ENCODE measurements at regions not wholly inside any gene's neighbourhood (a gene's known extent, or its start where the extent isn't known, plus 50 kb on each side); places are given as distances from the start of the nearest gene placed in this dataset.
A peak's percentile ranks its signal among the peaks of the same experiment; 100 is the strongest.
"Not testable (repeated sequence)": the region's sequence is repeated elsewhere in the genome, so short reads cannot be mapped to it uniquely, and the experiment has no call there.

GRCh38 chr7:85914437-85914836 lies 727.6 kb upstream of the SEMA3D start:
- Histone ChIP-seq H3K9ac (ENCODE audit: low read length) (no peak overlapping the region), H3K36me3 (ENCODE audit: control insufficient read depth, insufficient read depth, low read length) (no peaks in the 10 kb centered on the region), H3K27ac (ENCODE audit: low read depth, low read length) (no peak overlapping the region), H2AK5ac (ENCODE audit: low read length) (no peak overlapping the region), H3K56ac (ENCODE audit: low read length) (no peak overlapping the region), H3K23ac (ENCODE audit: low read length) (no peak overlapping the region), H2BK15ac (replicated peaks; ENCODE audit: low read depth) (no peak overlapping the region), H3K4me3 (ENCODE audit: low read length) (no peak overlapping the region), H3K79me1 (ENCODE audit: low read length) (no peaks in the 10 kb centered on the region), H4K8ac (ENCODE audit: low read depth, low read length) (no peak overlapping the region), H3K18ac (ENCODE audit: low read length) (no peak overlapping the region), H2BK5ac (ENCODE audit: low read length) (no peak overlapping the region), H3K4me1 (ENCODE audit: control insufficient read depth, low read depth, low read length) (no peaks in the 10 kb centered on the region), H2BK120ac (ENCODE audit: low read depth, low read length) (no peak overlapping the region), H3K4me2 (ENCODE audit: low read length) (no peak overlapping the region), H3K79me2 (ENCODE audit: control insufficient read depth, insufficient read depth, low read length) (no peaks in the 10 kb centered on the region), H4K5ac (ENCODE audit: low read length) (no peak overlapping the region), H3K4ac (ENCODE audit: low read depth, low read length) (no peak overlapping the region), H3K27me3 (ENCODE audit: insufficient read depth, low read length, poor library complexity) (no peaks in the 10 kb centered on the region)
- no peak for DNase-seq
- WGBS (ENCODE audit: extremely low coverage, insufficient coverage, low lambda C conversion rate): no CpG with 5 or more reads among the region's 2 CpGs

- no peak overlapping the region for H3K27ac ChIP-seq (ENCODE audit: low read depth, low read length)
- no peaks in the 10 kb centered on the region for H3K4me1 ChIP-seq (ENCODE audit: control insufficient read depth, low read depth, low read length)
- no peak overlapping the region for H4K8ac ChIP-seq (ENCODE audit: low read depth, low read length)
- no peaks in the 10 kb centered on the region for H3K79me1 ChIP-seq (ENCODE audit: low read length)
- no peak for DNase-seq
- H3K79me2 ChIP-seq (ENCODE audit: control insufficient read depth, insufficient read depth, low read length): no peaks in the 10 kb centered on the region
- H2BK5ac ChIP-seq (ENCODE audit: low read length): no peak overlapping the region
- H3K9ac ChIP-seq (ENCODE audit: low read length): no peak overlapping the region
- H3K27me3 ChIP-seq (ENCODE audit: insufficient read depth, low read length, poor library complexity): no peaks in the 10 kb centered on the region
- no CpG with 5 or more reads among the region's 1 CpG for WGBS (ENCODE audit: extremely low coverage, insufficient coverage, low lambda C conversion rate)
- no peak overlapping the region for H3K23ac ChIP-seq (ENCODE audit: low read length)
- H3K56ac ChIP-seq (ENCODE audit: low read length): no peak overlapping the region
- H2AK5ac ChIP-seq (ENCODE audit: low read length): no peak overlapping the region
- no peak overlapping the region for H3K18ac ChIP-seq (ENCODE audit: low read length)
- no peak overlapping the region for H3K4me2 ChIP-seq (ENCODE audit: low read length)
- no peak overlapping the region for H3K4me3 ChIP-seq (ENCODE audit: low read length)
- H3K4ac ChIP-seq (ENCODE audit: low read depth, low read length): no peak overlapping the region
- no peaks in the 10 kb centered on the region for H3K36me3 ChIP-seq (ENCODE audit: control insufficient read depth, insufficient read depth, low read length)
- H2BK120ac ChIP-seq (ENCODE audit: low read depth, low read length): no peak overlapping the region
- H2BK15ac ChIP-seq (replicated peaks; ENCODE audit: low read depth): no peak overlapping the region
- H4K5ac ChIP-seq (ENCODE audit: low read length): no peak overlapping the region
Measured at GRCh38 chr7:85908051-85908450, 721.2 kb upstream of the SEMA3D start.

- Histone ChIP-seq H3K4me2 (ENCODE audit: low read length) (no peak overlapping the region), H3K4me3 (ENCODE audit: low read length) (no peak overlapping the region), H4K5ac (ENCODE audit: low read length) (no peak overlapping the region), H3K4me1 (ENCODE audit: control insufficient read depth, low read depth, low read length) (no peaks in the 10 kb centered on the region), H4K8ac (ENCODE audit: low read depth, low read length) (no peak overlapping the region), H3K79me2 (ENCODE audit: control insufficient read depth, insufficient read depth, low read length) (no peaks in the 10 kb centered on the region), H3K23ac (ENCODE audit: low read length) (no peak overlapping the region), H2BK5ac (ENCODE audit: low read length) (no peak overlapping the region), H2BK120ac (ENCODE audit: low read depth, low read length) (no peak overlapping the region), H3K79me1 (ENCODE audit: low read length) (no peaks in the 10 kb centered on the region), H2BK15ac (replicated peaks; ENCODE audit: low read depth) (no peak overlapping the region), H3K36me3 (ENCODE audit: control insufficient read depth, insufficient read depth, low read length) (no peaks in the 10 kb centered on the region), H3K9ac (ENCODE audit: low read length) (no peak overlapping the region), H3K4ac (ENCODE audit: low read depth, low read length) (no peak overlapping the region), H3K27me3 (ENCODE audit: insufficient read depth, low read length, poor library complexity) (no peaks in the 10 kb centered on the region), H3K56ac (ENCODE audit: low read length) (no peak overlapping the region), H2AK5ac (ENCODE audit: low read length) (no peak overlapping the region), H3K27ac (ENCODE audit: low read depth, low read length) (no peak overlapping the region), H3K18ac (ENCODE audit: low read length) (no peak overlapping the region)
- peak; percentile 37 for DNase-seq
- no CpG with 5 or more reads among the region's 1 CpG for WGBS (ENCODE audit: extremely low coverage, insufficient coverage, low lambda C conversion rate)
Measured at GRCh38 chr7:85897967-85898366, 711.1 kb upstream of the SEMA3D start.

- Histone ChIP-seq H3K4me2 (ENCODE audit: low read length) (no peak overlapping the region), H2BK15ac (replicated peaks; ENCODE audit: low read depth) (no peak overlapping the region), H2BK5ac (ENCODE audit: low read length) (no peak overlapping the region), H3K79me1 (ENCODE audit: low read length) (no peaks in the 10 kb centered on the region), H3K79me2 (ENCODE audit: control insufficient read depth, insufficient read depth, low read length) (no peaks in the 10 kb centered on the region), H2BK120ac (ENCODE audit: low read depth, low read length) (no peak overlapping the region), H3K27me3 (ENCODE audit: insufficient read depth, low read length, poor library complexity) (no peaks in the 10 kb centered on the region), H4K8ac (ENCODE audit: low read depth, low read length) (no peak overlapping the region), H3K23ac (ENCODE audit: low read length) (no peak overlapping the region), H3K36me3 (ENCODE audit: control insufficient read depth, insufficient read depth, low read length) (no peaks in the 10 kb centered on the region), H3K9ac (ENCODE audit: low read length) (no peak overlapping the region), H3K18ac (ENCODE audit: low read length) (no peak overlapping the region), H3K4me3 (ENCODE audit: low read length) (no peak overlapping the region), H3K27ac (ENCODE audit: low read depth, low read length) (no peak overlapping the region), H4K5ac (ENCODE audit: low read length) (no peak overlapping the region), H3K4ac (ENCODE audit: low read depth, low read length) (no peak overlapping the region), H3K4me1 (ENCODE audit: control insufficient read depth, low read depth, low read length) (no peaks in the 10 kb centered on the region), H3K56ac (ENCODE audit: low read length) (no peak overlapping the region), H2AK5ac (ENCODE audit: low read length) (no peak overlapping the region)
- DNase-seq: no peak
Measured at GRCh38 chr7:85896531-85896930, 709.7 kb upstream of the SEMA3D start.

GRCh38 chr7:85895835-85896234 lies 709.0 kb upstream of the SEMA3D start:
- no peaks in the 10 kb centered on the region for H3K4me1 ChIP-seq (ENCODE audit: control insufficient read depth, low read depth, low read length)
- H4K8ac ChIP-seq (ENCODE audit: low read depth, low read length): no peak overlapping the region
- no peak overlapping the region for H4K5ac ChIP-seq (ENCODE audit: low read length)
- no peaks in the 10 kb centered on the region for H3K79me1 ChIP-seq (ENCODE audit: low read length)
- no CpG with 5 or more reads among the region's 1 CpG for WGBS (ENCODE audit: extremely low coverage, insufficient coverage, low lambda C conversion rate)
- H3K4me3 ChIP-seq (ENCODE audit: low read length): no peak overlapping the region
- H2BK5ac ChIP-seq (ENCODE audit: low read length): no peak overlapping the region
- no peaks in the 10 kb centered on the region for H3K27me3 ChIP-seq (ENCODE audit: insufficient read depth, low read length, poor library complexity)
- H3K23ac ChIP-seq (ENCODE audit: low read length): no peak overlapping the region
- no peak overlapping the region for H3K9ac ChIP-seq (ENCODE audit: low read length)
- no peak overlapping the region for H3K4ac ChIP-seq (ENCODE audit: low read depth, low read length)
- H2AK5ac ChIP-seq (ENCODE audit: low read length): no peak overlapping the region
- no peak overlapping the region for H3K18ac ChIP-seq (ENCODE audit: low read length)
- H2BK15ac ChIP-seq (replicated peaks; ENCODE audit: low read depth): no peak overlapping the region
- no peak overlapping the region for H3K4me2 ChIP-seq (ENCODE audit: low read length)
- no peaks in the 10 kb centered on the region for H3K79me2 ChIP-seq (ENCODE audit: control insufficient read depth, insufficient read depth, low read length)
- no peak overlapping the region for H3K56ac ChIP-seq (ENCODE audit: low read length)
- no peaks in the 10 kb centered on the region for H3K36me3 ChIP-seq (ENCODE audit: control insufficient read depth, insufficient read depth, low read length)
- H2BK120ac ChIP-seq (ENCODE audit: low read depth, low read length): no peak overlapping the region
- no peak overlapping the region for H3K27ac ChIP-seq (ENCODE audit: low read depth, low read length)
- no peak for DNase-seq

GRCh38 chr7:85891900-85892299 lies 705.0 kb upstream of the SEMA3D start:
- not testable (repeated sequence) for H3K4me2 ChIP-seq (ENCODE audit: low read length); DNase-seq; H4K5ac ChIP-seq (ENCODE audit: low read length); H2BK15ac ChIP-seq (replicated peaks; ENCODE audit: low read depth); H2BK120ac ChIP-seq (ENCODE audit: low read depth, low read length); H3K18ac ChIP-seq (ENCODE audit: low read length); H3K9ac ChIP-seq (ENCODE audit: low read length); H3K36me3 ChIP-seq (ENCODE audit: control insufficient read depth, insufficient read depth, low read length); H3K27me3 ChIP-seq (ENCODE audit: insufficient read depth, low read length, poor library complexity); H4K8ac ChIP-seq (ENCODE audit: low read depth, low read length); H3K23ac ChIP-seq (ENCODE audit: low read length); H3K4ac ChIP-seq (ENCODE audit: low read depth, low read length); H3K4me1 ChIP-seq (ENCODE audit: control insufficient read depth, low read depth, low read length); H3K79me2 ChIP-seq (ENCODE audit: control insufficient read depth, insufficient read depth, low read length); H3K27ac ChIP-seq (ENCODE audit: low read depth, low read length); H3K56ac ChIP-seq (ENCODE audit: low read length); H2AK5ac ChIP-seq (ENCODE audit: low read length); H2BK5ac ChIP-seq (ENCODE audit: low read length); H3K4me3 ChIP-seq (ENCODE audit: low read length); H3K79me1 ChIP-seq (ENCODE audit: low read length)
- no CpG with 5 or more reads among the region's 5 CpGs for WGBS (ENCODE audit: extremely low coverage, insufficient coverage, low lambda C conversion rate)
